Uterus (tissue), 2 donors: ENCODE measurements at regions not wholly inside any gene's neighbourhood (a gene's known extent, or its start where the extent isn't known, plus 50 kb on each side); places are given as distances from the start of the nearest gene placed in this dataset.

Experiments
- POLR2A ChIP-seq, 2 donors: fragments of 450-650 bp; IDR thresholded peaks; one replicate each; pipeline ENCODE4 v1.6.1; 2016; ENCODE audit warnings: antibody characterized with exemption in 2 of 2, mild to moderate bottlenecking in 1 of 2, moderate library complexity in 1 of 2
- TF ChIP-seq, protein P1 (sequence below), 4 experiments: fragments of 200-600 bp in 2 of 4; fragments of 450-650 bp in 2 of 4; sonication (generic) in 2 of 4; IDR thresholded peaks; one replicate each; pipeline ENCODE4 v1.5.1; 2016 to 2019; ENCODE audit warnings: antibody characterized with exemption in 4 of 4, mild to moderate bottlenecking in 2 of 4, moderate library complexity in 1 of 4

DNA sequence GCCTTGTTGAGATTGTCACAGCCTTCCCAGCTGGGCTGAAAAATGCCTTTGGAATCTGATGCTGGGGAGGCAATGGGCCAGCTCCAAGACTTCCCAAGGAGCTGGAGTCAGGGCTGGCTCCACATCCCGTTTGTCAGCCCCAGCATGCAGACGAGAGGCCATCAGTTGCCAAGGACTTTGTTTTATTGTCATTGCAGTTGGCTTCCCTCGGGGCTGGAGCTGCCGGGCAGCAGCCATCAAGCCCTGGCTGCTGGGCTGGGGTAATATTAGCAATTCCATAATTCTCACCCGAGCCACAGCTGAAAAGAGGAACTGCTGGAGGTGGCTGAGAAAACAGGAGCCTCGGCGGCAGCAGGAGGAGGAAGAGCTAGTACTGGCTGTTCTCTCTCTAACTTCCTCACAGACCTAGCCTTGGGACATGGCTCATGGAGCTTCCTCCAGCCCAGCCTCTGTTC is 182.5 kb downstream of the CDC5L start:
- TF ChIP-seq, protein P1, sequence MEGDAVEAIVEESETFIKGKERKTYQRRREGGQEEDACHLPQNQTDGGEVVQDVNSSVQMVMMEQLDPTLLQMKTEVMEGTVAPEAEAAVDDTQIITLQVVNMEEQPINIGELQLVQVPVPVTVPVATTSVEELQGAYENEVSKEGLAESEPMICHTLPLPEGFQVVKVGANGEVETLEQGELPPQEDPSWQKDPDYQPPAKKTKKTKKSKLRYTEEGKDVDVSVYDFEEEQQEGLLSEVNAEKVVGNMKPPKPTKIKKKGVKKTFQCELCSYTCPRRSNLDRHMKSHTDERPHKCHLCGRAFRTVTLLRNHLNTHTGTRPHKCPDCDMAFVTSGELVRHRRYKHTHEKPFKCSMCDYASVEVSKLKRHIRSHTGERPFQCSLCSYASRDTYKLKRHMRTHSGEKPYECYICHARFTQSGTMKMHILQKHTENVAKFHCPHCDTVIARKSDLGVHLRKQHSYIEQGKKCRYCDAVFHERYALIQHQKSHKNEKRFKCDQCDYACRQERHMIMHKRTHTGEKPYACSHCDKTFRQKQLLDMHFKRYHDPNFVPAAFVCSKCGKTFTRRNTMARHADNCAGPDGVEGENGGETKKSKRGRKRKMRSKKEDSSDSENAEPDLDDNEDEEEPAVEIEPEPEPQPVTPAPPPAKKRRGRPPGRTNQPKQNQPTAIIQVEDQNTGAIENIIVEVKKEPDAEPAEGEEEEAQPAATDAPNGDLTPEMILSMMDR (IDR thresholded peaks at IDR 0.05) = no peak
- TF ChIP-seq POLR2A (IDR thresholded peaks at IDR 0.05) = no peak
